ENCODE measurements at regions not wholly inside any gene's neighbourhood (a gene's known extent, or its start where the extent isn't known, plus 50 kb on each side); places are given as distances from the start of the nearest gene placed in this dataset.
"Not testable (repeated sequence)": the region's sequence is repeated elsewhere in the genome, so short reads cannot be mapped to it uniquely, and the experiment has no call there.

DNA sequence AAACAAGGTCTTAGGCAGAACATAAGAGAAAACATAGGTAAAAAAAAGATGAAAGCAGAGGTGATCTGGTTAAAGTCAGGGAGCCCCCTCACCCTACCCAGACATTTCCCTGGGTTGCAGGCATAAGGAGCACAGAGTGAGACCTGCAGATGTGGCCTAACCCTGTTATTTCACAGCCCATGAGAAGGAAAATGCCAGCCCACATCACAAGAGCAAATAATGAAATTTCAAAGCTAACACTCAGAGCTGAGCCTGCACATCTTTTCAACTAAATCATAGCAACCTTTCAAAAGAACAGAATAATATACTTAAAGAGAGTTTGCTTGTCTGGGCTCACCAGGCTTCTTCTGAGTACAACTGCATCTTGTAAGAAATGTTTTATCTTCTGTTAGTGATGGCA, 295.4 kb downstream of the RPAP3 start:
- TF ChIP-seq, protein P1, sequence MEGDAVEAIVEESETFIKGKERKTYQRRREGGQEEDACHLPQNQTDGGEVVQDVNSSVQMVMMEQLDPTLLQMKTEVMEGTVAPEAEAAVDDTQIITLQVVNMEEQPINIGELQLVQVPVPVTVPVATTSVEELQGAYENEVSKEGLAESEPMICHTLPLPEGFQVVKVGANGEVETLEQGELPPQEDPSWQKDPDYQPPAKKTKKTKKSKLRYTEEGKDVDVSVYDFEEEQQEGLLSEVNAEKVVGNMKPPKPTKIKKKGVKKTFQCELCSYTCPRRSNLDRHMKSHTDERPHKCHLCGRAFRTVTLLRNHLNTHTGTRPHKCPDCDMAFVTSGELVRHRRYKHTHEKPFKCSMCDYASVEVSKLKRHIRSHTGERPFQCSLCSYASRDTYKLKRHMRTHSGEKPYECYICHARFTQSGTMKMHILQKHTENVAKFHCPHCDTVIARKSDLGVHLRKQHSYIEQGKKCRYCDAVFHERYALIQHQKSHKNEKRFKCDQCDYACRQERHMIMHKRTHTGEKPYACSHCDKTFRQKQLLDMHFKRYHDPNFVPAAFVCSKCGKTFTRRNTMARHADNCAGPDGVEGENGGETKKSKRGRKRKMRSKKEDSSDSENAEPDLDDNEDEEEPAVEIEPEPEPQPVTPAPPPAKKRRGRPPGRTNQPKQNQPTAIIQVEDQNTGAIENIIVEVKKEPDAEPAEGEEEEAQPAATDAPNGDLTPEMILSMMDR (IDR thresholded peaks at IDR 0.05), result no peak
- DNase-seq (ENCODE audit: low spot score), result no peak
- Histone ChIP-seq H3K27ac (no peak overlapping the region), H3K36me3 (no peaks in the 10 kb centered on the region), H3K27me3 (no peaks in the 10 kb centered on the region), H3K4me3 (no peak overlapping the region), H3K9me3 (no peaks in the 10 kb centered on the region), H3K4me1 (peaks cover 0 to 5% of the 10 kb centered on the region in 2 donors)

DNA sequence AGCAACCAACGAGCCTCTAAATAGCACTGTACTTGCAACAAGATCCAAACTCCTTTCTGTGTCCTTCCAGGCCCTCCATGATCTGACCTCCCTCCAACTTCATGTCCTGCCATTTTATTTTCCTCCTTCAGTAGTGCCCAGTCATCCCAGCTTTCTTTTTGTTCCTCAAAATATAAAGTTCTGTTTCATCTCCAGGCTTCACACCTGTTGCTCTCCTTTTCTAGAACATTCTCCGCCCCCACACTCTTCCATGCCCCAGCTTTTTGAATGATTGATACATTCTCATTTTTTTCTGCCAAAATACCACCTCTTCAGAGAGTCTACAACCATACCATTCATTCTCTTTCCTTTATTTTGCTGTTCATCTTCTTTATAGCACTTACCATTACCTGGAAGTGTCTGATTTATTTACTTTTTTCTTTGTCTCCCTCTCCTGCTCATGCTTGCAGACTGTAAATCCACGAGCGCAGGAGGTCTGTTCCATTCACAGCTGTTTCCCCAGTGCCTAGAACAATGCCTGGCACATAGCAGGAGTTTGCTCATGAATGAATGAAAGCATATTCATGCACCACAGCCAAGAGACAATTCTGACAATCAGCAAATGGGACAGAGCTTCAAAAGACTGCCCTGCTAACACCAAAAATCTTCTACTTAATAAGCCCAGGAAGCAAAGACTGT, 296.4 kb downstream of the RPAP3 start:
- no peaks in the 10 kb centered on the region for H3K9me3 ChIP-seq
- no peak overlapping the region for H3K4me3 ChIP-seq
- no peak for DNase-seq (ENCODE audit: low spot score)
- no peaks in the 10 kb centered on the region for H3K27me3 ChIP-seq
- H3K27ac ChIP-seq, result no peak overlapping the region
- peaks cover 0 to 5% of the 10 kb centered on the region in 2 donors for H3K4me1 ChIP-seq
- no peaks in the 10 kb centered on the region for H3K36me3 ChIP-seq
- TF ChIP-seq, protein P1 (IDR thresholded peaks at IDR 0.05), result no peak

DNA sequence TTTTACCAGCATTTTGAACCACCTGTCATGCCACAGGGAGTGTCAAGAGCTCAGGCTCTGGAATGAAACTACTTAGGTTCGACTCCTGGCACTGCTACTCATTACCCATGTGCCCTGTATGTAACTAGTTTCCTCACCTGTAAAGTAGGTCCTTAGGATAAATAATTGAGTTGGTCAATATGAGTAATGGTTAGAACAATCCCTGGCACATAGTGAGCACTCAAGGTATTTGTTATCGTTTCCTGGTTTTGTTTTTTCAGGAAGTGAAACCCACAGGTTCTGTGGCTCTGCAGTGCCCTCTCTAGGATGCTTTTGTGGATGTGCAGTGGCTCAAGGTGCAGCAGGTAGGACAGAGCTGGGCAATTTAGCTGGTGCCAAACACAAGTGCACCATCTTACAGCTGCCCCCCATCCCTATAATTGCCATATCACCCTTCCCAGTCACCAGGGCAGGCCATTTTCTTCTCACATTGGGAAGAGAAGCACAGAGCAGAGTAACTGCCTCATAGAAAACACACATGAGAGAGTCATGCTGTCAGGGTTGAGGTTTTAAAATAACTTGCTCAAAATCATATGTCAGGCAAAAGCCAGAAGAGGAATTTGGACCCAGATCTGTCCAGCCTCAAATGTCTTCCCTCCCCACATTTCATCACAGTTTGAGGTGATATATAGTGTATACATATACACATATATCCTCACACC, 297.5 kb downstream of the RPAP3 start:
- no peaks in the 10 kb centered on the region for H3K36me3 ChIP-seq
- H3K4me3 ChIP-seq, result no peak overlapping the region
- peaks cover 0 to 5% of the 10 kb centered on the region in 2 donors for H3K4me1 ChIP-seq
- no peaks in the 10 kb centered on the region for H3K9me3 ChIP-seq
- H3K27ac ChIP-seq, result no peak overlapping the region
- DNase-seq (ENCODE audit: low spot score), result no peak
- no peaks in the 10 kb centered on the region for H3K27me3 ChIP-seq
- TF ChIP-seq, protein P1 (IDR thresholded peaks at IDR 0.05), result peak in 1 of 2 donors; percentile 46

DNA sequence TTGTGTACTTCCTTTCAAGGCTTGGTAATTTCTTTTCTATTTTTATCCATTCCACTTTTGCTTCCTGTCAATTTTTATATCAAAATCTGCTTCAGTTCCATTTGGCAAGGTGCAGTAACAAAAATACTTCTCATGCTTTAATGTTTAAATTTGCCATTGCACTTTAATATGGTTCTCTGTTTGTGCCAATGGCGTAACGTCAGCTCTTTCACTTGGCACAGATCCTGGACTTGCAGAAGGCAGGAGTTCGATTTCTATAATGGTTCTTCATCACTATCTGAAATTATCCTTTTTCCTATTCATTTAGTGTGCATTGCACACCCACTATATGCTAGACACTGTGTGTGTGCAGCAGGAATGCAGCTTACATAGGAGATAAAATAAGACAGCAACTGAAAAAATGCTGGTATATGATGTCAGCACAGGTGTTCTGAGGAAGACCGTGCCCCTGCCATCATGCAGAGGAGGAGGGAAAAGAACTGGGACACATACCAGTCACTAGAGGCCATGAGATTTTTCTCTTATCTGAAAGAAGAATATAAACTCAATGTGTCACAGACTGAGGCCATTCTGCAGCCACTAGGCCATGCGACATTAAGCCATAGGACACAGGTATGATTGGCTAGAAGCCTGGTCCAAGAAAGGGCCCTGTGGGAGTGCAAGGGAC, 298.2 kb downstream of the RPAP3 start:
- Histone ChIP-seq H3K36me3 (no peaks in the 10 kb centered on the region), H3K27ac (no peak overlapping the region), H3K27me3 (no peaks in the 10 kb centered on the region), H3K4me3 (no peak overlapping the region), H3K4me1 (peaks cover 0 to 5% of the 10 kb centered on the region in 2 donors), H3K9me3 (no peaks in the 10 kb centered on the region)
- no peak for DNase-seq (ENCODE audit: low spot score)
- TF ChIP-seq, protein P1 (IDR thresholded peaks at IDR 0.05), result no peak

DNA sequence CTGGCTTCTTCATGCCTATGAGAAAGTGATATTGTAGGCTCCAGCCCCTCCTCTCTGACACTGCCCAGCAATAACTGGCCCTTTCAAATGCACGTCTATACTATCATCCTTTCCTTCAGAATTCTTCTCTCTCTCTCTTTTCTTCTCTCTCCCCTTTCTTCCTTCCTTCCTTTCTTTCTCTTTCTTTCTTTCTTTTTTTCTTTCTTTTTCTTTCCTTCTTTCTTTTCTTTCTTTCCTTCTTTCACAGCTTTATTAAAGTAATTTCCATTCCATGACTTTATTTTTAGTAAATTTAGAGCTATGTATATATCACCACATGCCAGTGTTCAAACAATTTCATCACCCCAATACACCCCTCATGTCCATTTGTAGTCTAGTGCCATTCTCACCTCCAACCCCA, 302.1 kb downstream of the RPAP3 start:
- Histone ChIP-seq H3K9me3 (peaks cover 0 to 3% of the 10 kb centered on the region in 2 donors), H3K27me3 (no peaks in the 10 kb centered on the region), H3K27ac (no peak overlapping the region), H3K36me3 (no peaks in the 10 kb centered on the region), H3K4me3 (no peak overlapping the region), H3K4me1 (peaks cover 0 to 5% of the 10 kb centered on the region in 2 donors)
- TF ChIP-seq, protein P1 (IDR thresholded peaks at IDR 0.05), result no peak
- no peak for DNase-seq (ENCODE audit: low spot score)

DNA sequence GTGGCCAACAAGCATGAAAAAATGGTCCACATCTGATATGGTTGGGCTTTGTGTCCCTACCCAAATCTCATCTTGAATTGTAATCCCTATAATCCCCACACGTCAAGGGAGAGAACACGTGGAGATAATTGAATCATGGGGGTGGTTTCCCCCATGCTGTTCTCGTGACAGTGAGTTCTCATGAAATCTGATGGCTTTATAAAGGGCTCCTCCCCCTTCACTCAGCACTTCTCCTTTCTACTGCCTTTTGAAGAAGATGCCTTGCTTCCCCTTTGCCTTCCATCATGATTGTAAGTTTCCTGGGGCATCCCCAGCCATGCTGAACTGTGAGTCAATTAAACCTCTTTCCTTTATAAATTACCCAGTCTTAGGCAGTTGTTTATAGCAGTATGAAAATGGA, 304.6 kb downstream of the RPAP3 start:
- not testable (repeated sequence) for DNase-seq (ENCODE audit: low spot score); H3K36me3 ChIP-seq; H3K27ac ChIP-seq; H3K4me1 ChIP-seq; H3K4me3 ChIP-seq; H3K27me3 ChIP-seq; H3K9me3 ChIP-seq
